Stimulated activated naive CD8-positive, alpha-beta T cell treated with anti-CD3 and anti-CD28 coated beads, Interleukin-15, Interleukin-2, amounts not matched to agents 100 U/mL and 50 U/mL, for 24 hours (primary cell): ENCODE measurements at regions not wholly inside any gene's neighbourhood (a gene's known extent, or its start where the extent isn't known, plus 50 kb on each side); places are given as distances from the start of the nearest gene placed in this dataset.
"Not testable (repeated sequence)": the region's sequence is repeated elsewhere in the genome, so short reads cannot be mapped to it uniquely, and the experiment has no call there.

Experiments used
- ATAC-seq: fragments of 150-1000 bp; cut with Tn5 transposase; one replicate; pipeline ENCODE4 v1.10.0; 2021
- DNase-seq: peaks from one replicate; pipeline ENCODE4 v3.0.0; 2021

DNA sequence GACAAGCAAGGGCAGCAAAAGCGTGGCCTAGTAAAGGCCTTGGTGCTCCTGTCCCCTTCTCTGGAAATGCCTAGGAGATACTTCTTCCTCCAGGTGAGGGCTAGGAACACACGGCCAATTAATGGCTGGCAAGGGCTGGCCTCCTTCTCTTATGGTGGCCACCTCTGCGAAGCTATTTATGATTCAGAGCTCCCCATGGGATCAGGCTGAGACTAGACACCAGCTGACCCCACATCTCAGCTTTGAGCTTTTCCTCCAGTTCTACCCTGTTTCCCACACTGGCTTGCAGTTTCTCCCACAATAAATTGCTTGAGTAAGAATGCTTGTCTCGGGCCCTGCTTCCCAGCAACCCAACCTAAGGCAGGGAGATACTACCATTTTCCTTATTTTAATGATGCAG lies 53.7 kb downstream of the CAMK2N1 start:
- no peak for ATAC-seq
- no peak for DNase-seq

DNA sequence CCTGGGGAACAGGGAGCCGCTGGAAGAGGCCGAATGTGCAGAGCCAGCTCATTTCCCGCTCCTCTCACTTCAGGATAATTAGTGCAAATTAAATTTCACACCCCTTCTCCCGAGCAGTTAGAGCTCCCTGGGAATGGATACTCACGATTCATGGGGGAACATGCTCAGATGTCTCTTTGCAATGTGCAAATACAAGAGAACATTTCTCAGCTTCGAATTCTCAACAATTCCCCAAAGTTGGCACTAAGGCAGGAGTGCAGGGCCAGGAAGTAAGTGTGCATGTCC lies 54.9 kb downstream of the CAMK2N1 start:
- ATAC-seq = no peak
- no peak for DNase-seq

DNA sequence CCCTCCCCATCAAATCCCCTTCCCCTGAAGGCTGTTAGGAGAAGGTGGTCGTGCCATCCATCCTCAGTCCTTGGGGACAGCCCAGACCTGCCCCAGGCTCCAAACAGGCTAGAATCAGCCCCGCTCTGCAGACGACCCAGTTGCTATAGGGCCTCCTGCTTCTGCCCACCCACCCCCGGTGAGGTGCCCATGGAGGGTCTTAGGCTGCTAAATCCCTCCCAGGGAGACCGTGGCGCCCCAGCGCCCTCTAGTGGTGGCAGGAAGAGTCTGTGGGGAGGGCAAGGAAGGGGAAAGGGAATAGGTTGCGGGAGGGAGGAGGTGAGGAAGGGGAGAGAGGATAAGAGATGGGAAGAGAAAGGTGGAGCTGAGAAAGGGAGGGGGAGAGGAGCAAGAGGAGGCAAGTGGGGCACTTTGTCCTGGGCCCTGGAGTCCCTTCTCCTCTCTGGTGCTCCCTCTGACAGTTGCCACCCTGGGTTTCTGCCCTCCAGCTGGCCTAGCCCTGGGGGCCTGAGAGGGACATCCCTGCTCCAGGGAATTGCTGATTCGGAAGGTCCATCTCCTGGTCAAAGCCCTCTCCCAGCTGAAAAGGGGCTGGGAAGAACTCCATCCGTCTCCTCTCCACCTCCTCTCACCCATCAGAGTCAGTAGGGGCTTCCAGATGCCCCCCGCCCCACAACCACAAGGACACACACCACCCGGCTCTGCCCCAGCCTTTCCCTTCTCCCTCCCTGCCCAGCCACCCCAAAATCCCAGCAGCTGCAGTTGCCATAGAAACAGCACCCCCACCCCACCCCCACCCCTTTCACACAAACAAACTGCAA lies 55.4 kb downstream of the CAMK2N1 start:
- DNase-seq (peak; percentile 65), ATAC-seq (no peak)

DNA sequence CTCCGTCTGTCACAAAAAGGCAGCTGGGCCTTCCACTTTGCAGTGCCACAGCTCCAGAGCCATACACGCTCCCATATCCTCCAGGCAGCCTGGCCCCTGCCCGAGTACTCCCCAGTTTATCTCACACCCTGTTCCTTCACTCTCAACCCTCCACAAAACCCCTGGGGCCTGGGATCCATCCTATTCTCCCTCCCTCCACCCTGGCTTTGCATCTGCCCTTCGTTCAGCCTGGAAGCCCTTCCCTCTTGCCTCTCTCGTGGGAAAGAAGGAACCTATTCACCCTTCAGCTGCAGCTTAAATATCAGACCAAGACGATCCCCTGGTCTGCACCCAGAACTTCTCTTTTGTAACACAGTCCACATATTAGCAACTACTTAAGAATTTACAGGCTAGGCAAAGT lies 56.7 kb downstream of the CAMK2N1 start:
- DNase-seq (no peak), ATAC-seq (no peak)

DNA sequence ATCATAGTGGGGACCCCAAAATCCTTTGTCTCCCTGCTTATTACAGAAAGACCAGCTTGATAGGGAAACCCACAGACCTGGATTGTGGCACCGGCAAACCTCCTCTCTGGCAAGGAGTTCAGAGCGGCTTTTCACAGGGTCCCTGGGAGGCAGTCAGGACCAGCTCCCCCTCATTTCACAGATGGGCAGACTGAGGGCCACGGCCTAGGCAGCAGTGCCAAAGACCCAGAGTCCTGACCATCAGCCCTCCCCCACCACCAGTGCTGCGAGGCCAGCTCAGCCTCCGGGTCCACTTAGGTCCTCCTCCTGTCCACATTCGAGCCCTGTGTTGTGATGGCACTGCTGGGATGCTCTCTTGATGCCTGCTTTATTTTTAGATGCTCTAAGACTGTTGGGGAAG lies 57.2 kb downstream of the CAMK2N1 start:
- DNase-seq = no peak
- no peak for ATAC-seq

DNA sequence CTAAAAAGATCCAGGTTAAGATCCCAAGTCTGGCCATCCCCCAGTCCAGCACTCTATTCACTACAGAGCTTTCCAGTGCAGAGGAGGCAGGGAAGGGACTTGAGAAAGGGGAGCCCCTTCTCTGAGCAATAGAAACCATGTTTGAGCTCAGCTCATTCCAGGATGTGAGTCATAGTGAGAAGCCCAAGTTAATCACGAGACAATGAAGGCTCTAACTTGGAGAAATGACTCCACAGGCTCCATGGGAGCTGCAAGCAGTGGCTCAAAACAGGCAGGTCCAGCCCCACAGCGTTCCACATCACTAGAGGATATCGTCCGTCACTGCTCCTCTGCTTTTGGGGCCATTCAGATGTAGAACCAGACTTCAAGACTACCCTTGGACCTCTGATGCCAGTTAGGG lies 59.1 kb downstream of the CAMK2N1 start:
- DNase-seq = no peak

DNA sequence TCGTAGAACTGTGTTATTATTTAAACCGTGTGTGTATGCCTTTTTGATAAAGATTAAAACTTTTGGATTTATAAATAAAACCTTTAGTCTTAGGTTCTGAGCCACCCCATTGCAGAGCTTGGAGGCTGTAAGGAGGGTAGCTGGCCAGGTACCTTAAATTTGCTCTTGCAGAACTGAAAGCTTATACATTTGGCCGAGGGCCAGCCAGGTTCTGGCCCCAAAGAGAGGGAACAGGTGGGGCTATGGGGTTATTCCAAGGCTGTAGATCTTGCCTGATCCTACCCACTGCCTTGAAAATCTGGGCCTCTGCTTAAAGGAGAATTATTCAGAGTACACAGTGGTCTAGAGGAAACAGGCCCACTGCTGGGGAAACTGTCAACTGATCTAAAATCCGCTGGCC lies 59.6 kb downstream of the CAMK2N1 start:
- ATAC-seq = no peak
- no peak for DNase-seq

More for the DNA sequence above, 59.1 kb downstream of the CAMK2N1 start:
- peak; percentile 85 for ATAC-seq

DNA sequence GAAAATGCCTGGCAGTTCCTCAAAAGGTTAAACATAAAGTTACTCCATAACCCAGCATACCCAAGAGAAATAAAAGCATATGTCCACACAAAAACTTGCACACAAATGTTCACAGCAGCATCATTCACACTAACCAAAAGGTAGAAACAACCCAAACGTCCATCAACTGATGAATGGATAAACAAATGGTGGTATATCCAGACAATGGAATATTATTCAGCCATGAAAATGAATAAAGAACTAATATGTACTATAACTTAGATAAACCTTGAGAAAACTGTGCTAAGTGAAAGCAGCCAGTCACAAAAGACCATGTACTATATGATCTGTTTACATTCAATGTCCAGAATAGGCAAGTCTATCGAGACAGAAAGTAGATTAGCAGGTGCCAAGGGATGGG lies 60.4 kb downstream of the CAMK2N1 start:
- ATAC-seq (no peak), DNase-seq (no peak)

DNA sequence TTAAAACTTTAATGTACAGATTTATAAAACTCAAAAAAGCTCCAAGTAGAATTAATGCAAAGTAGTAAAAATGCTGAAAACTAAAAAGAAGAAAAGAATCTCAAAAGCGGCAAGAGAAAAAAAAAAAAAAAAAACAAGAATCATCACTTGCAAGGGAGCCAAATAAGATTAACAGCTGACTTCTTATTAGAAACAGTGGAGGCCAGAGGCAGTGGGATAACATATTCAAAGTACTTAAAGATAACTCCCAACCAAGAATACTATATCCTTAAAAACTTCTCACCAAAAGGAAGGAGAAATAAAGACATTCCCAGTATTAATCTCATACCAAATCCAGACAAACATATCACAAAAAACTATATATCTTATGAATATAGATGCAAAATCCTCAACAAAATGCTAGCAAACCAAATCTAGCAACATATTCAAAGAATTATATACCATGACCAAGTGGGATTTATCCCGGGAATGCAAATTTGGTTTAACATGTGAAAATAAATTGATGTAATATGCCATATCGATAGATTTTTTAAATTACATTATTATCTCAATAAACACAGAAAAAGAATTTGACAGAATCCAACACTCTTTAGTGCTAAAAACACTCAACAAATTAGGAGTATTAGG lies 62.7 kb downstream of the CAMK2N1 start:
- ATAC-seq = no peak
- no peak for DNase-seq

DNA sequence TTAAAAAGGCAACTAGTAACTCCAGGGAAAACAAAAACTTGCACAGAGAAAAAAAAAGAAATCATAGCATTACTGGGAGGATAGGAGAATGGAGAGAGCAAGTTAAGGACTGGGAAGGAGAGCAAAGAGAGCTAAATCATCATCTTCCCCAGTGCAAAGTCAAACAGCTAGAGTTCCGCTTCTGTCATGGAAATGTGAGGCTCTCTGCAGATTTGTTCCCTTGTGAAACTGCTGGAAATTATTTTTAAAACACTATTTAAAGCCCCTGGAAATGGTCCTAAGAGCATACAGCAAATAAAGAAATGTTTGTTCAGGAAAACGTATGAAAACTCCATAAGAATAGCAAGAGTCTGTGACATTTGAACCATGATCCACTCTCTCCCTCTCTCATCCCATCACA lies 64.6 kb downstream of the CAMK2N1 start:
- no peak for ATAC-seq
- no peak for DNase-seq

DNA sequence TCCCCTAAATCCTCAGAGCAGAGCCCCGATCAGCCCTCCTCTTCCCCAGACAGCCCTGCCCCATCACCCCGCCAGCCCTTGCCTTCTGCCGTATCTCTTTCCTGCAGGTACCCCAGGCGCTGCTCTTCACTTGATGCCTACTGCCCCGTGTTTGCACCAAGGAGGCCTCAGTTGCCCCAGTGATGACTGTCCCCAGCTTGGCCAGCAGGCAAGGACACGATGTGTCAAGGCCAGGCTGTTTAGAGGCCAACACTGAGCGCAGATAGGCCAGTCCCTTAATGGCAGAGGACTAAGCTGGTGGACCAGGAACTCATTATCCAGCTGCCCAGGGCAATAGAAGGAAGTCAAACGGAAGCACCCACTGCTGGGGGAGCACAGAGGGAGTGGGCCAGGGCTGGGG lies 68.4 kb downstream of the CAMK2N1 start:
- no peak for ATAC-seq
- no peak for DNase-seq

DNA sequence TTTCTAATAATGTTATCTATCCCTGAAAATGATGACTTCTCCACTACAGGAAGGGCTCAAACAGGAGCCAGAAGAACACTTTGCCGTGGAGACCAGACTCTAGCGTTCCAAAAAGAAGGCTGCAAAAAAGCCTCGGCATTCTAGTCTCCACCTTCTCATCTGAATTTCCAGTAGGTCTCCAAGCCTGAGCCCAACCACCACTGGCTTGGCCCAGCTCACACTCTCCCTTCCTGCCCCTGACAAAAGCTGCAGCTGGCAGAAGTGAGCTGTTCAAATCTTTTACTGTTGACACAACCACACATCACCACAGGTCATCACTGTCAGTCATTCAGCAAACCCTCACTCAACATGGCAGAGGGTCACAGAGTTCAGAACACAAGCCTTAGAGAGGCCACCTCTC lies 69.3 kb downstream of the CAMK2N1 start:
- DNase-seq (no peak), ATAC-seq (no peak)

DNA sequence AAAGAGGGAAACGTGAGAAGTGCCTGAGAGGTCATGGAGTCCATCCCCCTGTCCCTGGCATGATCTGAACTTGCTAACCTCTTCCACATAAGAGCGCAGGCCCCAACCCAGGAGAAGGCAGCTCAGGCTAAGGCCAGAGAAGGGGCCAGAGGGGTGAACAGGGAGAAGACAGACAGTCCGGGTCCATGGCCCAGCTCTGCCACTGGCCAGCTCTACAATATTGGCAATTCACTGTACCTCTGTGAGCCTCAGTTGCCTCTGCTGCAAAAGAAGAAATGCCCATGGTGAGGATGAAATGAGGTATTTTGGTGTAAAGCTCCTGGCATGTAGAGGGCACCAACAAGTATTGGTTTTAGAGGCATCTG lies 72.3 kb downstream of the CAMK2N1 start:
- ATAC-seq = no peak
- no peak for DNase-seq

DNA sequence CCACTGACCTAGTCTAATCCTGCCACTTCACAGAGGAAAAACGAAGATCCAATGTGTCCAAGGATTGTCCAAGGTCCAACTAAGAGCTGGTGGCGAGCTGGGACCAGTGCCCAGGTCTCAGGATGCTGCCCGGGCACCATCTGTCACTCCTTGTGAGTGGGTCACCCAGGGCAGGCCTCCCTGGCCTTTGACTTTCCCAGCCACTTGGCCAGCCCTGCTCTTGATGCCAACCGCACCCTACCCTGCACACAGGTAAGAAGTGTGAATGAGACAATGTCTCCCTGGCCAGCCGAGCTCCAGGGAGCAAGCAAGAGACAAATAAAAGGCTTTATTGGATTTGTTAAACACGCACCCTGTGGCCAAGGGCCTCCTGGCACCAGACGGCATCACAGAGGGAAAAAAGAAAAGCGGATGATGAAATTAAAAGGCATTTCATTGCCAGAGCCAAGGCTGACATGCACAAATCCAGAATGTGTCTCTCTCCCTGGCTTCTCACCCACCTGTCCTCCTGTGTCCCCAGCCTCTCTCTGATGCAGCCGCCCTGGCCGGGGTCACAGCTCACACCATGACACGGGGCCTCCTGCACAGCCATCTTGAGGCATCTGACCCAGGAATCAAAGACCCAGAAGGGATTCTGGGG lies 72.8 kb downstream of the CAMK2N1 start:
- ATAC-seq (no peak), DNase-seq (no peak)

DNA sequence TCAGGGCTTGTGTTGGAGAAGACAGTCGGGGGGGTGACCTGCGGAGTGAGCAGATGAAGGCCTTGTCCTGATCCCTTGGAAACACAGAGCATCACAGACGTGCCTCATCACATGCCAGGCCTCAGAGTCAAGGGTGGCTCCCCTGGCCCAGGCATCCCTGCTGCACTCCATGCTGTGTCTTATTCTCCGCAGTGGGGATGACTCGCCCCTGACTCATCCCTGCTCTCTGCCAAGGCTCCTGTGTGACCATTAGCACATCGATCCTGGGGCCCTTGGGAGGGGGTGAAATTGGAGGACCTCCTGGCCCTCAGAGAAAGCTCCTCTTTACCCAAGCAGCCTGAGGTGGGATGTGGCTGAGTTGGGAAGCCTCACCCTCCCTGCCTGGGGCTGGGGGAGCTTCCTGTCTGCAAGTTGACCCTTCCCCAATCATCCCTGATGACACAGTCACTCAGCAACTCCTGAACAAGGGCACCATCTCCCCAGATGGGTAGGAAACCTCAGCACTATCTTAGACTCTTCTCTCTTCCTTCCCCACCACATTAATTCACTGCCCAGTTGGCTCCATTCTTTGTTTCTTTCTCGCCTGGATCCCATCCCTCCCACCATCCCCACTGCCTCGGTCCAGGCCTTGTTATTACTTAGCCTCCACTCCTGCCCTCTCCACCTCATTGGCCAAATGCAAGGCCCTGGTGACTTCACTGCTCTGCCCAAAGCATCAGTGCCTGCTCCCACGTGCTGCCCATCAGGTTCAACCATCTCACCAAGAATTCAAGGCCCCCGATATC lies 74.6 kb downstream of the CAMK2N1 start:
- DNase-seq (peak; percentile 41), ATAC-seq (peak; percentile 82)

DNA sequence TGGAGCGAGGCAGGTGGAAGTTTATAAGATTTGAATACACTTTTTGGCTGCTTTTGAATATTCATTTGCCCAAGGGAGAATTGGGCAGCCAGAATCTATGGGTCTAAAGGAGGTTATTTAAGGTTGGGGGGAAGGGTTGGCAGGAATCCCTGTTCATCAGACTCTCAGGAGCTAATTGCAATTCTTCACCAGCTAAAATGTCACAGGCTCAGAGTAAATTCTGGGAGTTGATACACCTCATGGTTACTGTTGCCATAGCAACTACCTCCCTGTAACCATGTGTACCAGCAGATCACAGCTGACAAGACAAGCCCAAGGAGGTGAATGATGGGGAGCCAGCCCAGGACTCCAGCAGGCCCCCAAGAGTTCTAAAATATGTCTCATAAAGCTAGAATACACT lies 75.5 kb downstream of the CAMK2N1 start:
- DNase-seq (no peak), ATAC-seq (no peak)

DNA sequence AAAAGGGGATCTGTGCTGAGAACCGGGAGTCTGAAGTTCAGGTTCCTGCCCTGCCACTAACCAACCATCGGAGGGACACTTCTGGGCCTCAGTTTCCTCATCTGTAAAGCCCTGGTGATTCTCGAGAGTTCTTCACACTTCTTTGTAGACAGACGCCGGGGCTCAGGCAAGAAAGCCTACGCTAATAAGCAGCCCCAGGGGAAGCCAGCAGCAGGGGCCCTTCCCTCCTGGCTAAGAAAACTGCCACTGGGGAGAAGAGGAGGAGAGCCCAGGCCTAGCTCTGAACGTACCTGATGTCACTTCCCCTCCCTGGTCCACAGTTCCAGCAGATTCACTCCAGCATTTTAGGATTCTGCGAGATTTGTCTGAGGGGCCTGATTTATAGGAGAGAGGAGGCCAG lies 76.0 kb downstream of the CAMK2N1 start:
- DNase-seq = no peak
- ATAC-seq = no peak

DNA sequence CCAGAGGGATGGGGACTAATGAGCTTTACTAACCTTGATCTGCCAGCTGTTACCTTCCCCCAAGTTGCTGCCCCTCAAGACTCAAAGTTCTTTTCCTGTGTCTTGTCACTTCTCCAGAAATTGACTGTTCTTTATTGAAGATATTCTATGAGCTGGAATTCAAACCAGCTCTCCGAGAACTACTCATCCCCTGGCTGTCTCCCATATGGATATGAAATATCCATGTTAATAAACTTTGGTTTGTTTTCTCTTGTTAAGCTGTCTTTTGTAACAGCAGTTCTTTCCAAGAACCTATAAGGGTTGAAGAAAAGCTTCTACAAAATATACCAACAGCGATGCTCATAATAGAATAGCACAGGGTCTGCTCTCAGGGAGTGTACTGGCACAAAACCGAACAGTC lies 77.0 kb downstream of the CAMK2N1 start:
- ATAC-seq (no peak), DNase-seq (no peak)

DNA sequence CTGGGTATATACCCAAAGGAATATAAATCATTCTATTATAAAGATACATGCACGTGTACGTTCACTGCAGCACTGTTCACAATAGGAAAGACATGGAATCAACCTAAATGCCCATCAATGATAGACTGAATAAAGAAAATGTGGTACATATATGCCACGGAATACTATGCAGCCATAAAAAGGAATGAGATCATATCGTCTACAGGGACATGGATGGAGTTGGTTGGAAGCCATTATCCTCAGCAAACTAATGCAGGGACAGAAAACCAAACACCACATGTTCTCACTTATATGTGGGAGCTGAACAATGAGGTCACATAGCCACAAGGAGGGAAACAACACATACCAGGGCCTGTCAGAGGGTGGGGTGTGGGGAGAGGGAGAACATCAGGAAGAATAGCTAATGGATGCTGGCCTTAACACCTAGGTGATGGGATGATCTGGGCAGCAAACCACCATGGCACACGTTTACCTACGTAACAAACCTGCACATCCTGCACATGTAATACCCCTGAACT lies 77.8 kb downstream of the CAMK2N1 start:
- not testable (repeated sequence) for ATAC-seq, DNase-seq

DNA sequence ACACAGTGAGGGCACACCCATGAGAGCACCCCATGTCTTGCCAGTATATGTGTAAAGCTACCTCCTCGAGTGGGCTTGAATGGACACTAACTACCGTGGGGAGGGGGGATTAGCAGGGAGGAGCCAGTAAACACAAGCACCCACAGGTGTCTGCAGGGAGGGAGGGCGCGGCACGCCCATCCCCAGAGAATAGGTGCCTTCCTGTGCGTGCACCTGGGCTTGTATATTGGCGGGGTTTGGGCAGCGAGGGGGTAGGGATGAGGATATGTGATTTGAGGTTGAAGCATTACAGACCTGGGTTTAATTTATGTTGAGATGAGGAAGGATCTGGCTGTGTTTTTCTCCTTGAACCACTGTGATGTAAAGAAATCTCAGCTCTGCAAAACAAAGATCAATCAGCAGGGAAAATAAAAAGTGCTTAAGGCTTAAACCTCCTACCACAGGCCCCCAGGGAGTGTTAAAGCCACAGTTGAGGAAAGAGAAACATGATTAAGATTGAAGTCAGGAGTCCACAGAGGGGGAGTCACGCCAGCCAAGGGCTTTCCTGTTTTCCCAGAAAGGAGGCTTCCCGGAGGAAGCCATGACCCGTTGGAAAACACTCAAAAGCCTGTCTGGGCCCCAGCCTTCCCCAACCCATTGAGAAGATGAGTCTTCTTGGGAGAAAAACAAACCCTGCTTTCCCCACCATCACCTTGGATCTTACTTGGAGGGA lies 80.0 kb downstream of the CAMK2N1 start:
- ATAC-seq = no peak
- no peak for DNase-seq

DNA sequence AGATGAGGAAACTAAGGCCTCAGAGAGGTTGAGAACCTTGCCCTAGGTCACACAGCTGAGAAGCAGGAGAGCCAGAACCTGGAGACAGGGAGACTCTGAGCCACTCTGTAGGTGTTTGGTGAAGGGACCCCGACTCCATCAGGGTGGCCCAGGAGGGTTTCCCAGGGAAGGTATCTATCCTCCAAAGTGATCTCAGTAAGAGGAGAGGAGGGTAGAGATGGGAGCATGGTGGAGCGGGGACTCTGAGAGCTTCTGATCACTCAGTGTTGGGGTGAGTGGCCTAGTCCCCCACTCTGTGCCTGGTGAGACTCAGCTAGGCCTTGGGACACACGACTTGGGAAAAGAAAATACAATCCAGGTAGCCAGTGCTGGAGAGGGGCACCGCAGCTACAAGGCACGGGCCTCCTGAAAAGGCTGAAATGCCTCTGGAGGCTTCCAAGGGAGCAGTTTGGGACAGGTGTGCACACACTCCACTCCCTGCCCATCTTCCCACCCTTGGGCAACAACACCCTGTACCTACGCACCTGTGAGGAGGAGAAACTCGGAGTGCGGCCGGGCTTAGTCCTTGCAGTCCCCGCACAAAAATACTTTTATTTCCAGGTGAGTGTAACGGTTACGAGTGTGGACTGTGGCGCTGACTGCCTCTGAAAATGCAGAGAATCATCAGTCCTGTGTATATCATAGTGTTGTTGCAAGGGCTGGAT lies 80.8 kb downstream of the CAMK2N1 start:
- DNase-seq (no peak), ATAC-seq (no peak)
